ENCODE measurements at regions not wholly inside any gene's neighbourhood (a gene's known extent, or its start where the extent isn't known, plus 50 kb on each side); places are given as distances from the start of the nearest gene placed in this dataset.

DNA sequence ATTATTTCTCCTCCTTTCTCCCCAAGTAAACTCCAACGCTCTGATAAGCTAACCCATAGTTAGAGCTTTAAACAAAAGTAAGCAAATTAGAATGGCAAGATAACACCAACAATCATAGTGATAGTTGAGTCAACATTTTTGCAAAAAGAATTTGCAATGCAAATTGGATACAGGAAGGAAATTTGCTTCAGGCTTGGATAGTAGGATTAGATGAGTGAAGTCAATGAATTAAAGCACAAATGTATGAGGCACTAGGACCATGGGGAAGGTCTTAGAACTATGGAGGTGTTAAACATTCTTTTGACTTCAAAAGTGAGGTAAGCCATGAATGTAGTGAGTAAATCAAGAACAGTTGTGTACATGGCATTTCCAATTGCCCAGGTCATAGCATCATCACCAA, 289.8 kb upstream of the GRAMD2B start:
- no peaks in the 10 kb centered on the region for H3K27me3 Mint-ChIP-seq (ENCODE audit: unreplicated experiment)

DNA sequence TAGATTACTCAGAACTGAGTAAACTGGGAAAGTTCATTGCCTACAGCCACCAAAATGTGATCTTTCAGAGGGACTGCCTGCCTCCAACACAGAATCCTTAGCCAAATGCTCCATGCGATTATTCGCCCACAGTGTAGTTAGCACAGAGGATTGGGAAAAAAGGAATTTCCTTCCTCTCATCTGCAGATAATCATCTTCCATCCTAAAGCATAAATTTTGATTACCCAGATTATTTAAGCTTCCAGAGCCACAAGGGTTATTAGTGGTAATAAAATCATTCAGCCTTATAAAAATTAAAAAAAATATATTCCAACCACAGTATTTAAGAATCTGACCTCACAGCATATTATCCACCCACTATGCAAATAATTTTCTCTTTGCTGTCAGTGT, 285.3 kb upstream of the GRAMD2B start:
- Mint-ChIP-seq H3K27ac (ENCODE audit: unreplicated experiment) (no peak overlapping the region), H3K4me3 (ENCODE audit: unreplicated experiment) (no peak overlapping the region), H3K9me3 (ENCODE audit: unreplicated experiment) (no peaks in the 10 kb centered on the region), H3K27me3 (ENCODE audit: unreplicated experiment) (no peaks in the 10 kb centered on the region), H3K4me1 (ENCODE audit: low read depth, unreplicated experiment) (peaks cover 8% of the 10 kb centered on the region), H3K36me3 (ENCODE audit: unreplicated experiment) (no peaks in the 10 kb centered on the region)
- no peak for DNase-seq
- TF ChIP-seq, protein P1, sequence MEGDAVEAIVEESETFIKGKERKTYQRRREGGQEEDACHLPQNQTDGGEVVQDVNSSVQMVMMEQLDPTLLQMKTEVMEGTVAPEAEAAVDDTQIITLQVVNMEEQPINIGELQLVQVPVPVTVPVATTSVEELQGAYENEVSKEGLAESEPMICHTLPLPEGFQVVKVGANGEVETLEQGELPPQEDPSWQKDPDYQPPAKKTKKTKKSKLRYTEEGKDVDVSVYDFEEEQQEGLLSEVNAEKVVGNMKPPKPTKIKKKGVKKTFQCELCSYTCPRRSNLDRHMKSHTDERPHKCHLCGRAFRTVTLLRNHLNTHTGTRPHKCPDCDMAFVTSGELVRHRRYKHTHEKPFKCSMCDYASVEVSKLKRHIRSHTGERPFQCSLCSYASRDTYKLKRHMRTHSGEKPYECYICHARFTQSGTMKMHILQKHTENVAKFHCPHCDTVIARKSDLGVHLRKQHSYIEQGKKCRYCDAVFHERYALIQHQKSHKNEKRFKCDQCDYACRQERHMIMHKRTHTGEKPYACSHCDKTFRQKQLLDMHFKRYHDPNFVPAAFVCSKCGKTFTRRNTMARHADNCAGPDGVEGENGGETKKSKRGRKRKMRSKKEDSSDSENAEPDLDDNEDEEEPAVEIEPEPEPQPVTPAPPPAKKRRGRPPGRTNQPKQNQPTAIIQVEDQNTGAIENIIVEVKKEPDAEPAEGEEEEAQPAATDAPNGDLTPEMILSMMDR (IDR thresholded peaks at IDR 0.05; ENCODE audit: partially characterized antibody, unreplicated experiment): no peak

More for the DNA sequence above, 289.8 kb upstream of the GRAMD2B start:
- Mint-ChIP-seq H3K9me3 (ENCODE audit: unreplicated experiment) (no peaks in the 10 kb centered on the region), H3K36me3 (ENCODE audit: unreplicated experiment) (no peaks in the 10 kb centered on the region), H3K4me3 (ENCODE audit: unreplicated experiment) (no peak overlapping the region), H3K4me1 (ENCODE audit: low read depth, unreplicated experiment) (peaks cover 3% of the 10 kb centered on the region), H3K27ac (ENCODE audit: unreplicated experiment) (no peak overlapping the region)
- TF ChIP-seq, protein P1 (IDR thresholded peaks at IDR 0.05; ENCODE audit: partially characterized antibody, unreplicated experiment): no peak
- no peak for DNase-seq

DNA sequence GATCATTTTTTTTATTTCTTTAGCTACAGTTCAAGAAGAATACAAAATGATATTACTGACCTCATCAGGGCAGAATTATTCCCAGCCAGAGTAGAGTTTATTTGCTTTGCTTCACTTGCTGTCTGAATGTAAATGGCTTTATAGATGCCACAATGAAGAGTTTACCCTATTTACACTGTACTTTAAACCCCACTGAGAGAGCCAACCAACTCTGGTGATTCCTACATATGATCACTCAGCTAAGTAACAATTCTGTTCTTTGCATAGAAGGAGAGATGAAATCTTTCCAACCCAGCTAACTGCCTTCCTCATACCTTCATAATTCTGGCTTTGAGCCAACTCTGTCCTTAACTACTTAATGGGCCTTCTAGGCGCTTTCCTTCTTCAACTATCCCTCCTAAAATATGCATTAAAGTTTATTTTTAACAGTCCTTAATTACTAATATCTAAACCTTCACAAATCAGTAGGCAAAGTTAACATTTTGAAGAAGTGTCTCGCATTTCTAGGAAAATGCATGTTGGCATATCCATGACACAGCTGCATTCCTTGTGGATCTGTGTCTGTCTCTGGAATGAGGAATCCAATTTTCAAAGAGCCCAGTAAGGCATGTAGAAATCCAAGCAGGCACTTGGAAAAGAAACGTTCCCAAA, 284.8 kb upstream of the GRAMD2B start:
- Mint-ChIP-seq H3K4me3 (ENCODE audit: unreplicated experiment) (no peak overlapping the region), H3K27ac (ENCODE audit: unreplicated experiment) (no peak overlapping the region), H3K4me1 (ENCODE audit: low read depth, unreplicated experiment) (peaks cover 8% of the 10 kb centered on the region), H3K36me3 (ENCODE audit: unreplicated experiment) (no peaks in the 10 kb centered on the region), H3K9me3 (ENCODE audit: unreplicated experiment) (no peaks in the 10 kb centered on the region), H3K27me3 (ENCODE audit: unreplicated experiment) (no peaks in the 10 kb centered on the region)
- no peak for DNase-seq
- TF ChIP-seq, protein P1 (IDR thresholded peaks at IDR 0.05; ENCODE audit: partially characterized antibody, unreplicated experiment): no peak

DNA sequence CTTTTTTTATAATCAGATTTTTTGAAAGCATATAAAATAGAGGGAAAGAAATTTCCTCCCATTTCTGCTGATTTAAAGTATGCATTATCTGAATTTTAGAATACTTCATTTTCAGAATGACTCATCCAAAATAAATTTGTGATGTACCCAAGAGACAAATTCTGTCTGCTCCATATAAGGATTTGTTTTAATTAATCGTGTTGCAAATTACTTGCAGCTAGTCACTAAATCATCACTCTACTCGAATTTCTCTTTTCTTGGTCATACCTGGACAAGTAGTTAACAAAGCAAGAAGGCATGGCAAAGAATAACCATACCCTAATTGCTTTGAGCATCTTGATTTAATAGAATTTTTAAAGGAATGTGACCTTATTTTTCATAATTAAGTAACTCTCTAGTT, 284.1 kb upstream of the GRAMD2B start:
- Mint-ChIP-seq H3K9me3 (ENCODE audit: unreplicated experiment) (no peaks in the 10 kb centered on the region), H3K4me1 (ENCODE audit: low read depth, unreplicated experiment) (peaks cover 8% of the 10 kb centered on the region)

DNA sequence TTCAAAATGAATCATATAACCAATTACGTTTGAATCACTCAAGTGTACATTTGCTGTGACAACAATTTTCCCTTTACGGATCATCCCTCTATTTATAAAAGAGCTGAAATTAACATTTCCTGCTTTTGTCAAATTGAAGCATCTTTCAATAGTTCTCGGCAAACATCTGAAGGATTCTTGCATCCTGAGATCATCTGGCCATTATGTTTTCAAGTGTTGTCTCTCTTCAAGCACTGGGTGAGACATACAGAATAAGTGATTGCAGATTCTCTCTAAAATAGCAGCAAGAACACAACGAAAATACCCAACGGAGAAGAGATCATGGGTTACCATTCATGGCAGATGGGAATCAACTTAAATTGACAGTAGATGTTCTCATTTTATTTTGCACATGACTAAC, 283.4 kb upstream of the GRAMD2B start:
- Mint-ChIP-seq H3K36me3 (ENCODE audit: unreplicated experiment) (no peaks in the 10 kb centered on the region), H3K27ac (ENCODE audit: unreplicated experiment) (no peak overlapping the region), H3K4me3 (ENCODE audit: unreplicated experiment) (no peak overlapping the region), H3K27me3 (ENCODE audit: unreplicated experiment) (no peaks in the 10 kb centered on the region), H3K4me1 (ENCODE audit: low read depth, unreplicated experiment) (peaks cover 8% of the 10 kb centered on the region), H3K9me3 (ENCODE audit: unreplicated experiment) (no peaks in the 10 kb centered on the region)
- TF ChIP-seq, protein P1 (IDR thresholded peaks at IDR 0.05; ENCODE audit: partially characterized antibody, unreplicated experiment): no peak
- no peak for DNase-seq

More for the DNA sequence above, 284.1 kb upstream of the GRAMD2B start:
- no peak overlapping the region for H3K4me3 Mint-ChIP-seq (ENCODE audit: unreplicated experiment)
- H3K27ac Mint-ChIP-seq (ENCODE audit: unreplicated experiment): no peak overlapping the region
- TF ChIP-seq, protein P1 (IDR thresholded peaks at IDR 0.05; ENCODE audit: partially characterized antibody, unreplicated experiment): no peak
- H3K27me3 Mint-ChIP-seq (ENCODE audit: unreplicated experiment): no peaks in the 10 kb centered on the region
- no peaks in the 10 kb centered on the region for H3K36me3 Mint-ChIP-seq (ENCODE audit: unreplicated experiment)
- DNase-seq: no peak

Measured in glutamatergic neuron (in vitro differentiated cells).